Adrenal gland (tissue), 9 donors: ENCODE measurements at regions not wholly inside any gene's neighbourhood (a gene's known extent, or its start where the extent isn't known, plus 50 kb on each side); places are given as distances from the start of the nearest gene placed in this dataset.

Experiments
- DNase-seq, 7 donors: peaks; one replicate each; pipeline ENCODE4 v3.0.0-alpha.2; 2019 to 2020
- H3K27ac ChIP-seq, 5 donors: fragments of 200-600 bp; sonication (generic) in 4 of 5; 1 replicate in 3 of 5; 2 replicates in 2 of 5; pipeline versions ENCODE4 v1.5.1 to v1.8.0; 2016 to 2020; ENCODE audit warnings: mild to moderate bottlenecking in 1 of 5
- H3K27me3 ChIP-seq: fragments of 200-600 bp; 2 replicates; pipeline ENCODE4 v1.8.0; 2021
- H3K36me3 ChIP-seq, 2 donors: fragments of 200-600 bp; replicated peaks in 1 of 2; 1 replicate in 1 of 2; 2 replicates in 1 of 2; pipeline versions ENCODE4 v1.5.1 to v1.8.0; 2018 to 2022
- H3K4me1 ChIP-seq, 2 donors: fragments of 200-600 bp; replicated peaks in 1 of 2; 1 replicate in 1 of 2; 2 replicates in 1 of 2; pipeline versions ENCODE4 v1.5.1 to v1.8.0; 2018 to 2021
- H3K4me3 ChIP-seq, 4 donors: fragments of 200-600 bp; sonication (generic) in 3 of 4; one replicate each; pipeline ENCODE4 v1.5.1; 2016 to 2018
- H3K9me3 ChIP-seq, 3 donors: fragments of 200-600 bp; sonication (generic) in 1 of 3; replicated peaks in 1 of 3; 1 replicate in 2 of 3; 2 replicates in 1 of 3; pipeline versions ENCODE4 v1.5.1 to v1.8.0; 2016 to 2021
- POLR2A ChIP-seq, 2 donors: fragments of 450-650 bp; IDR thresholded peaks; one replicate each; pipeline ENCODE4 v1.6.1; 2017; ENCODE audit warnings: antibody characterized with exemption in 2 of 2, mild to moderate bottlenecking in 2 of 2, moderate library complexity in 1 of 2
- WGBS, 4 donors: extraction: QIAGEN DNeasy Blood & Tissue Kit in 2 of 4; methylation state at CpG; one replicate each; pipeline versions ENCODE4 v1.1.5 to v1.1.7; 2013 to 2017; 5-methylcytosine and 5-hydroxymethylcytosine counted together
- intact Hi-C, 2 donors: fragments of 100-400 bp; cut with DNase I; formaldehyde crosslinking; loops; one replicate each; pipeline versions ENCODE4 v1.14.1 to v1.15.0; 2022 to 2023
- TF ChIP-seq, protein P1 (sequence below), 6 experiments: fragments of 450-650 bp in 4 of 6; fragments of 200-600 bp in 2 of 6; sonication (generic) in 1 of 6; IDR thresholded peaks; 1 replicate in 5 of 6; 2 replicates in 1 of 6; pipeline versions ENCODE4 v1.5.1 to v1.8.0; 2016 to 2021; ENCODE audit warnings: antibody characterized with exemption in 6 of 6, mild to moderate bottlenecking in 2 of 6, moderate library complexity in 1 of 6
- donor health status: healthy with polysubstance abuse.
- donor health status: Bipolar disorder and iron deficiency.
- donor health status: DM: yes; HTN: yes; CAD: no.
- donor health status: DM: no; HTN: no; CAD: no.
- donor health status: DM: no; HTN: no; CAD: no.

- DNase-seq: no peak
- H3K27me3 ChIP-seq: no peaks in the 10 kb centered on the region
- H3K9me3 ChIP-seq: no peaks in the 10 kb centered on the region
- 75 to 81% (median 79%) methylated on average over 5 of the region's 5 CpGs for WGBS, 4 donors
- no peaks in the 10 kb centered on the region for H3K4me1 ChIP-seq
- no peaks in the 10 kb centered on the region for H3K36me3 ChIP-seq
- intact Hi-C loops: no loop called here
- no peak overlapping the region for H3K4me3 ChIP-seq
- no peak overlapping the region for H3K27ac ChIP-seq
- no peak for TF ChIP-seq POLR2A (IDR thresholded peaks at IDR 0.05)
- TF ChIP-seq, protein P1, sequence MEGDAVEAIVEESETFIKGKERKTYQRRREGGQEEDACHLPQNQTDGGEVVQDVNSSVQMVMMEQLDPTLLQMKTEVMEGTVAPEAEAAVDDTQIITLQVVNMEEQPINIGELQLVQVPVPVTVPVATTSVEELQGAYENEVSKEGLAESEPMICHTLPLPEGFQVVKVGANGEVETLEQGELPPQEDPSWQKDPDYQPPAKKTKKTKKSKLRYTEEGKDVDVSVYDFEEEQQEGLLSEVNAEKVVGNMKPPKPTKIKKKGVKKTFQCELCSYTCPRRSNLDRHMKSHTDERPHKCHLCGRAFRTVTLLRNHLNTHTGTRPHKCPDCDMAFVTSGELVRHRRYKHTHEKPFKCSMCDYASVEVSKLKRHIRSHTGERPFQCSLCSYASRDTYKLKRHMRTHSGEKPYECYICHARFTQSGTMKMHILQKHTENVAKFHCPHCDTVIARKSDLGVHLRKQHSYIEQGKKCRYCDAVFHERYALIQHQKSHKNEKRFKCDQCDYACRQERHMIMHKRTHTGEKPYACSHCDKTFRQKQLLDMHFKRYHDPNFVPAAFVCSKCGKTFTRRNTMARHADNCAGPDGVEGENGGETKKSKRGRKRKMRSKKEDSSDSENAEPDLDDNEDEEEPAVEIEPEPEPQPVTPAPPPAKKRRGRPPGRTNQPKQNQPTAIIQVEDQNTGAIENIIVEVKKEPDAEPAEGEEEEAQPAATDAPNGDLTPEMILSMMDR (IDR thresholded peaks at IDR 0.05): no peak
Observed at GRCh38 chr11:104668797-104669463, 229.3 kb downstream of the CASP12 start.

GRCh38 chr11:104666624-104667023 lies 231.6 kb downstream of the CASP12 start:
- no peaks in the 10 kb centered on the region for H3K36me3 ChIP-seq
- 42 to 58% (median 46%) methylated on average over 2 of the region's 2 CpGs for WGBS, 4 donors
- TF ChIP-seq, protein P1 (IDR thresholded peaks at IDR 0.05): no peak
- TF ChIP-seq POLR2A (IDR thresholded peaks at IDR 0.05): no peak
- no peak overlapping the region for H3K4me3 ChIP-seq
- H3K27me3 ChIP-seq: no peaks in the 10 kb centered on the region
- intact Hi-C loops: no loop called here
- no peaks in the 10 kb centered on the region for H3K9me3 ChIP-seq
- no peak for DNase-seq
- H3K4me1 ChIP-seq: no peaks in the 10 kb centered on the region
- no peak overlapping the region for H3K27ac ChIP-seq

GRCh38 chr11:104665641-104666040 lies 232.6 kb downstream of the CASP12 start:
- no peaks in the 10 kb centered on the region for H3K9me3 ChIP-seq
- DNase-seq: no peak
- H3K27ac ChIP-seq: no peak overlapping the region
- intact Hi-C loops: no loop called here
- no peaks in the 10 kb centered on the region for H3K4me1 ChIP-seq
- TF ChIP-seq, protein P1 (IDR thresholded peaks at IDR 0.05): no peak
- TF ChIP-seq POLR2A (IDR thresholded peaks at IDR 0.05): no peak
- no peak overlapping the region for H3K4me3 ChIP-seq
- WGBS, 4 donors: 56 to 68% (median 60%) methylated on average over 3 of the region's 3 CpGs
- no peaks in the 10 kb centered on the region for H3K27me3 ChIP-seq
- no peaks in the 10 kb centered on the region for H3K36me3 ChIP-seq

DNA sequence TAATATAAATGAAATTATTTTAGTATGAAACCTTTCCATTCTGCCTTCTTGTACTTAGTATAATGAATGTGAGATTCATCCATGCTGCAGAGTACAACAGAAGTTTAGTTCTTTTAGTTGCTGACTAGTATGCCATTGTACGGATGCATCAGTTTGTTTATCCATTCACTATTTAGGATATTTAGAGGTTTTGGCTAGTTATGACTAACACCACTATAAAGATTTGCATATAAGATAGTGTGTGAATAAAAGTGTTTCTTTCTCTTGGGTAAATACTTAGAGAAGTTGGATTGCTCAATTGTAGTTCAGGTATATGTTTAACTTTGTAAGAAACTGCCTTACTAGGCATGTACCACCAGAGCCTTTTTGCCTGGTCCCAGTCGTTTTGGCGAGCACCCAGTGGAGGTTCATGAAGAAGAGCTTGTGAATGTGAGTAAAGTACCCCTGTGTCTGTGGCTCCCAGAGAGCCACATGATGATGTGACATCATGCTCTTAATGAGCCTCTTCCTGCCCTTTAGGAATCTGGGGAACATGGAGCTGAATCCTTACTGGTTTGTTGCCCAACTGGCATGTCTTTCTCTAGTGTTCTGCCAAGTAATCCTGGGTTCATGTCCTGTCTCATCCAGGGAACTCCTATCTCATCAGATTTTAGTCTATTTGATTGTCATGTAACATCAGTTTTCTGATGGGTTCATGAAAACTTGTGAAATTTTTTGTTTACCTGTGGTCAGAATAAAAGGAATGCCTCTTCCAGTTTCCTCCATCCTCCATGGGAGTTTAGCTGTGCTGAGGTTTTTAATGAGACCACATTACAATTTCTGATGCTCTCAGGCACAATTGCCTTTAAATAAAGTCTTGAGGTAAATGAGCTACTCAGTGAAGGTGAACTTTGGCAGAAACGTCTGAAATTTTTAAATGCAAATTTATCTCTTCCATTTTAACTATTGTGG lies 234.8 kb downstream of the CASP12 start:
- H3K27me3 ChIP-seq: no peaks in the 10 kb centered on the region
- 73 to 87% (median 85%) methylated on average over 4 of the region's 4 CpGs for WGBS, 4 donors
- intact Hi-C loops: no loop called here
- DNase-seq: no peak
- H3K9me3 ChIP-seq: no peaks in the 10 kb centered on the region
- no peak overlapping the region for H3K27ac ChIP-seq
- no peaks in the 10 kb centered on the region for H3K36me3 ChIP-seq
- no peak overlapping the region for H3K4me3 ChIP-seq
- H3K4me1 ChIP-seq: no peaks in the 10 kb centered on the region
- TF ChIP-seq, protein P1 (IDR thresholded peaks at IDR 0.05): no peak
- TF ChIP-seq POLR2A (IDR thresholded peaks at IDR 0.05): no peak
